DLD1 (cell line): ENCODE measurements at regions not wholly inside any gene's neighbourhood (a gene's known extent, or its start where the extent isn't known, plus 50 kb on each side); places are given as distances from the start of the nearest gene placed in this dataset.

Experiments used
- in situ Hi-C: cut with HindIII; loops from 2 replicates; pipeline ENCODE4 v1.10.0; 2017; ENCODE audit warnings: low sequenced_read_pairs

DNA sequence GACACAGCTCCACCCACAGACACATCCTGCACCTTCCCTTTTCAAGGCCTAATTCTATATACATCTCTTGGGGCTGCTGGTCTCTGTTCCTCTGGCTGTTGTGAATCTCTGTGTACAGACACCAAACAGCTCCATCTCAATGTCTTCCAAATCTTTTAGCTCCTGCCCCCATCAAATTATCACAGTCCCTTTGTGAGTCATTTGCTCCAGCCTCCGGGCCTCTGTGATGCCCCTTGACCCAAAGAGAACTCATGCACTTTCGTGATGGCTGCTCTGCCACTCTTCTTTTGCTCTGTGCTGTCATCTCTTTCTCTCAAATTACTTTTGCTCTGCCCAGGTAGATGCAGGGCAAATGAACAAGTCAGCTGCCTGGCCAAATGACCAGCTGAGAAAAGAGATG lies 369.0 kb upstream of the CDIN1 start:
- in situ Hi-C loops = no loop called here

DNA sequence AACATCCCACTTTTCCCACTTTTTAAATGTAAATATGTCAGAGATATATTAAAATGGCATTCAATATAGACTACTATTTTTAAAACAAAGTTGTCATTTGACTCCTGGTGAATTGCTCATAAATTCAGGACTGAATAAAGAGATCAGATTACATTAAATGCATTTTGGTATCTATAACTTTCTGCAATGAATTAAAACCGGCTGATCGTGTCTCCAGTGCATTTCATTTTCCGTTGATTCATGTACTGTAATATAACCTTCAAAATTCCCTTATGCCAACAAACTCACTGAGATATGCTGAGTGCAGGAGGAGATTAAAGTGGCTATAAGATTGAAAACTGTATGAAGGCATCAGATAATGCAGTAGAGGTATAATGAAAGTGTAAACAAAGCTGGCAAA lies 361.1 kb upstream of the CDIN1 start:
- in situ Hi-C loops = no loop called here

DNA sequence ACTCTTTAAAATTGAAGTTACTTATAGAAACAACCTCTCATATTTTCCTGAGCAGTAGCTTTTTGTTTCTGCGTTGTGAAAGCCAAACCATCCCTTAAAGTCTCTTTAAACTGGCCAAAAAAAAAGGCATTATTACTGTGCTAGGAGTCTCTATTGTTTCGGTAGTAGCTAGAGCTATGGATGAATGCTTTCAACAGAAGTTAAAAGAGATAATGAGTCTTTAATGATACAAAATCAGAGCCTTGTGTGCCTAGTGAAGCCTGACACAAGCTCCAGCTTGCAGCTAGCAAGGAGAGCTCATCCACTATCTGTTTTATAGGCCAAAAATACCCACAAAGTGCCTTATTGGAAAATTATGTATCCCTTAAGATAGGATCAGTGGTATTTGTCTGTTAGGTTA lies 360.4 kb upstream of the CDIN1 start:
- in situ Hi-C loops = no loop called here

DNA sequence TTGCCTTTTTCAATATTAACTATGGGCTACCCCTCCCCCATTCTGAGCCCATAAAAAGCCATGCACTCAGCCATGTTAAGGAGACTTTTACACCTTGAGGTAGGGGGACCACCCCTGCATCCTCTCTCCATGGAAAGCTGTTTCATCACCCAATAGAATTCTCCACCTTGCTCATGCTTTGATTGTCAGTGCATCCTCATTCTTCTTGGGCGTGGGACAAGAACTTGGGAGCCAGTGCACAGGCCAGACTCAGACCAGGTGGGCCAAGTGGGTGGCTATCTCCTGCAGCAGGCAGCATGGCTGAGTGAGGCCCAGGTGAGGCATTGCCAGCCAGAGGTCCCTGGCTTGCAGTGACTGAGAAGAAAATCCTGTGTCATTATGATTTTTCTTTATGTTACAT lies 357.4 kb upstream of the CDIN1 start:
- in situ Hi-C loops = no loop called here

DNA sequence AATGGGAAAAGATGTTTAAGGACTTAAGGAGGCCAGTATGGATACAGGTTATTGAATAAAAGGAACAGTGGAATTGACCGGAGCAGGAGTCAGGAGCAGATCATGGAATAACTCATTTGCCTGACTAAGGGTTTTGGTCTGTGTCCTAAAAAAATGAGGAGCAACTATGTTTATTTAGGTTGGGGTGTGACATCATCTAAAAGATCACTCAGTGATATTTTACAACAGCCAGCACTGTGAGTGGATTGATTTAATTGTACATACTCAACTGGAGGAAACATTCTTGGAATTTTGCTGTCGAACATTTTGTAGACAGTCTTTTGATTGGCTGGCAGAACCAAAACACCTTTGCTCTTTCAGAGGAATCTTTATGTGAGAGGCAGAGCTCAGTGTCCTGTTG lies 348.6 kb upstream of the CDIN1 start:
- in situ Hi-C loops = no loop called here

DNA sequence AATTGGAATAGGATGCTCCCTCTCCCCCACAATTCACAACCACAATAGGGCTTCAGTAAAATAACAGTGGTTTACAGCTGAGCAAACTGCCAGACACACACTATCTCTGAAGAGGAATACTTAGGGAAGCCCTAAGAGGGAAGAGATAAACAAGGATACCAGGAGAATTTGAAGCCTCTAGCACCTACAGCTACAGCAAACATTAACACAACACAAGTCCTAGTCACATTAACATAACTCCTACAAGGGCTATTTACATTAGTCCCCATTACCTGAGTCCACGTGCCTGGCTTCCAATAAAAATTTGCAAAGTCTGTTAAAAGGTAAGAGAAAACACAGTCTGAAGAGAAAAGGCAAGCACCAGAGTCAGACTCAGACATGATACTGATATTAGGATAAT lies 346.9 kb upstream of the CDIN1 start:
- in situ Hi-C loops = no loop called here

DNA sequence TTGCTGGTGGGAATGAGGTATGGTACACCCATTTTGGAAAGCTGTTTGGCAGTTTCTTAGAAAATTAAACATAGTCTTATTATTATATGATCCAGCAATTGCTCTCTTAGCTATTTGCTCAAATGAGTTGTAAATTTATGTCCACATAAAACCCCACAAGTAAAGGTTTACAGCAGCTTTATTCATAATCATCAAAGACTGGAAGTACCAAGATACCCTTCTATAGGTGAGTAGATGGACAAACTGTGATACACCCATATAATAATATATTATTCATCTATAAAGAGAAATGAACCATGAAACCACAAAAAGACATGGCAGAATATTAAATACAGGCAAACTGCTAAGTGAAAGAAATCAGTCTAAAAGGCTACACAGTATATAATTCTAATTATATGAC lies 344.7 kb upstream of the CDIN1 start:
- in situ Hi-C loops = no loop called here

DNA sequence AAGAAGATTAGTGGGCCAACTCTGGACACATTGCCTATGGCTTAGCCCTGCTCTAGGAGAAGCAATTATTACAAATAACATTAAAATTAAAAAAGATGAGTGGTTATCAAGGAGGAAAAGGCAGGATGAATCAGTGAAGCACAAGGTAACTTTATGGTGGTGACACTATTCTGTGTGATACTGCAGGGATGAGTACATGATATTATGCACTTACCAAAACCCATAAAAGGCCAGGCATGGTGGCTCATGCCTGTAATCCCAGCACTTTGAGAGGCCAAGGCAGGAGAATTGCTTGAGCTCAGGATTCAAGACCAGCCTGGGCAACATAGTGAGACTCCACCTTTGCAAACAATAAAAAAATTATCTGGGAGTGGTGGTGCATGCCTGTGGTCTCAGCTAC lies 344.3 kb upstream of the CDIN1 start:
- in situ Hi-C loops = no loop called here

DNA sequence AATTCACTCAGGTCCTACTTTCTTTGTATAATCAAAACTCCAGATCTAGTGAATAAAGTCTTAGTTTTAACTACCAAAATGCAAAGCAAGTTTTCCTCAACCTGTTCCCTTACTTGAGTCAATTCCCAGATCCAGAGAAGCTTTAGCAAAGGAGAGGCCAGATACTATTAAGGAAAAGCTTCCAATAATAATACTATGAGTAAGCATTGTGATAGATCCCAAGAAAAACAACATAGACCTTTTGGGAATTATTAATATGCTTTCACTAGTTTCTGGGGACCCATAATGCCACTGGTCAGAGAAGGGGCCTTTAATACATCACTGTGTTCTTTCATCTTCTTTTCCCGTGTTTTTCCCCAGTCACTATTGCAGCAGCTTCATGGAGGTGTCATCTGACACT lies 339.9 kb upstream of the CDIN1 start:
- in situ Hi-C loops = no loop called here

DNA sequence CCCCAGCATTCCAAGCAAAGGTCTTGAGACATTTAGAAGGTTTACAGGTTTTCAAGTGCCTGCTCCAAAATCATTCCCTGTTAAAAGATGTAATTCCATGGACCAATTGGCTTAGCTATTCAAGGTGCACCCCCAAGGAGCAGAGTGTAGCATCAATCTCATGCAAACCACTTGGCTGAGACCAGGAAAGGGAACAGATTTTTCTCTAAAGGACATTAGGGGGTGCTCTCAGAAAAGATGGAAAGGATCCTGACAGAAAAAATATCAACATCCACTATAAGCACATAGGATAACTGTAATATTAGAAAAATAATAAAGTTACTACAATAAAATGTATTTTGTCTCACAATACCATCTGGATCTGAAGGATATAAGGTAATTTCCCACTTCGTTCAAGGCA lies 328.0 kb upstream of the CDIN1 start:
- in situ Hi-C loops = no loop called here

DNA sequence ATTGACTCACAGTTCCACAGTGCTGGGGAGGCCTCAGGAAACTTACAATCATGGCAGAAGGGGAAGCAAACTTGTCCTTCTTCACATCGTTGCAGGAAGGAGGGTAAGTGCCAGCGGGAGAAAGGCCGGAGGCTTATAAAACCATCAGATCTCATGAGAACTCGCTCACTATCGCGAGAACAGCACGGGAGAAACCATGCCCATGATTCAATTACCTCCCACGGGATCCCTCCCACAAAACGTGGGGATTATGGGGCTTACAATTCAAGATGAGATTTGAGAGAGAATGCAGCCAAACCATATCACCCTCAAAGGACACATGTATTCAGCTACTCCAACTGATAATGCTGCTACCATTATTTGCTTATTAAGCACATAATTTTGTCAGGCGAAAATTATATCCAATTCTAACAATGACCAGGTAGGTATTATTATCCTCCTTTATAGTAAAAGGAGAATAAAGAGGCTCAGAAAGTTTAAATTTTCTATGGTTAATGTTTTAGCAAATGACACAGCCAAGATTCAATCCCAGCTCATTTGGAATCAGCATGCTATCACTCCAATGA lies 327.2 kb upstream of the CDIN1 start:
- in situ Hi-C loops = no loop called here

DNA sequence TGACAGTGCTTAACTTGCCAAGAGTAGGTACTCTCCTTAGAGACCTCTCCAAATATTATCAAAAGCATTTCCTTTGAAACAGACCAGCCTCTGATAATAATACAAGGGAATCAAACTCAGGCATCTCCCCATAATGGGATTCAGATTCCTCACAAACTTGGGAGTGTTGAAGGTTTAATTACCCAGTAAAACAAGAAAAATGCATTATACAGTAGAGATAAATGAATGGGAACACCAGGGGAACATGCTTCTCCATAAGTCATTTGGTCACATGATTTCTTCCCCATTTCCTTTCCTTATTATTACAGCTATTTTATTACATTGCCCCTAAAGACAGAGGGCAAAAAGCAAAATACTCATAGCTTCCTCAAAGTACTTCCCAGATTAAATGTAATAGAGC lies 325.0 kb upstream of the CDIN1 start:
- in situ Hi-C loops = no loop called here

DNA sequence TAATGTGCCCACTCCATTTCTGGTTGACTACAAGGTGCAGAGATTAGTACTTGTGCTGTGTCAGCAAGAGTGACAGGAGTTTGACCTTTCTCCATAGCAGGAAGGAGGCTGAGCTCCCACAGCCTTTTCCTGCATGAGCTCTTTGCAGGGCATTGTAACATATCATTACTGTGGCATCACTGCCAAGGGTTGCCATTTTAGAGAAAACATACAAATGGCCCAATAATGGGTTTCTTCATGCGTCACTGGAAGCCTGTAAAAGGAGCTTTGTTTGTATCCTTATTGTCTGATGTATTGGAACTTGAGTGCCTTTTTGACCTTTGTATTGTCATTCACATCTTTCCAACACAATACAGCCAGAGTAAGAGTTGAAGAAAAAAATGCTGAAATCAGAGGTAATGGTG lies 323.0 kb upstream of the CDIN1 start:
- in situ Hi-C loops = no loop called here

DNA sequence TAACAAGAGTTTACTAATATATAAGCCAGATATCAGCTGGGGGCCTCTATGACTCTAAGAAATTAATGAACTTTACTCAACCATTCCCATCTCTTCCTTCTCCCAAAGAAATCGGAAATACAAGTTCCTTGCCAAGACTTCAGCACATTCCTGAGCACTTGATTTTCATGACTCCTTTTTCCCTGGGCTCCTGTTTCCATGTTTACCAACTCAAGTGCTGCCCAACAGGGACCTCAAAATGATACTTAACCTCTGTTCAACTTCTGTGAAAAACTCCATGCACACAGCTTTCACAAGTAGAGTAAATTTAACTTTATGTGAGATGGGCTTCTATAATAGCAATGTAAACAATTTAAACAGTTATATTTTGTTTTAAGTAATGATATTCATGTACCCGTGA lies 315.8 kb upstream of the CDIN1 start:
- in situ Hi-C loops = no loop called here

DNA sequence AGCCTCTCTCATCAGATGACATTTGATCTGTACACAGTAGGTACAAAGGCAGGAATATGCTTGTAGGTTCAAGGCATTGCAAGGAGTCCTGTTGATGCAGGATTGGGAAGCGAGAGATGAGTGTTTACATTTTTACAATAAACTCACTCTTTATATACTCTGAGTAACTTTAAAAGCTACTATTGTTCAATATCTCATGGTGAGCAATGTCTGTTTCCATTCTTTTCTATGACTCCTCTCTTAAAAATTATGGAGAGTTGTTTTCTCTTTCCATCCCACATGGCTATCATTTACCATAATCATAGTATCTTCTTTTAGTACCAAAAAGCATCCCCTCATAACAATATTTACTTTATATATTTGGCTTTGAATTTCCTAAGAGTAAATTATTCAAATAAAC lies 314.0 kb upstream of the CDIN1 start:
- in situ Hi-C loops = no loop called here

DNA sequence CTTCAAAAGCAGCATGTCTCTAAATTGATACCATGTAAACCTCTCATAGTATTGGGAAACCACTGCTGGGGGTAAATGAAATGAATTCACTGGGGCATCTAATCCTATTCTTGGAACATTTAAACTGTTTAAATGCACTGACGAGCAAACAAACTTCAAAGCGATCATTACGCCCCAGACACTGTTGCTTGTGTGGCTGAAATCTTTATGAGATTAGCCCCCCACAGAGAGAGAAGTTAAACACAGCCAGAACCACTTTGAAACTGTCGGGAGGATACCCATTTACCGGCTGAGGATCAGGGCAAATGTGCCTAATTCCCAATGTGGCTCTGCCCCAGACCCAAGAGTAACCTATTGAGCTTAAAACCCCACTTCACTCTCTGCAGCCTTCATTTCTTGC lies 308.4 kb upstream of the CDIN1 start:
- in situ Hi-C loops = no loop called here

DNA sequence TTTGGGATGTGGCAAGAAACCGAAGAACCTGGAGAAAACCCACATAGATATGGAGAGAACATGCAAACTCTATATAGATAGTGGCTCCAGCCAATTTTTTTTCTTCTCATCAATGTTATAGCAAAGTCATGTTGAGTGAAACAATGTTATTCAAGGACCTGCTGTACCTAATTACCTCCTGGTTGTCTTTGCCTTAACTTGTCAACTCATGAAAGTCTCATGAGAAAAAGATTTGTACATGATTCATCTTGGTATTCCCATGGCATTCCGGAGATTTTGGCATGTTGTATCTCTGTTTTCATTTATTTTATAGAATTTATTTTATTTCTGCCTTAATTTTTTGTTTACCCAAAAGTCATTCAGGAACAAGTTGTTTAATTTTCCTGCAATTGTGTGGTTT lies 303.8 kb upstream of the CDIN1 start:
- in situ Hi-C loops = no loop called here

DNA sequence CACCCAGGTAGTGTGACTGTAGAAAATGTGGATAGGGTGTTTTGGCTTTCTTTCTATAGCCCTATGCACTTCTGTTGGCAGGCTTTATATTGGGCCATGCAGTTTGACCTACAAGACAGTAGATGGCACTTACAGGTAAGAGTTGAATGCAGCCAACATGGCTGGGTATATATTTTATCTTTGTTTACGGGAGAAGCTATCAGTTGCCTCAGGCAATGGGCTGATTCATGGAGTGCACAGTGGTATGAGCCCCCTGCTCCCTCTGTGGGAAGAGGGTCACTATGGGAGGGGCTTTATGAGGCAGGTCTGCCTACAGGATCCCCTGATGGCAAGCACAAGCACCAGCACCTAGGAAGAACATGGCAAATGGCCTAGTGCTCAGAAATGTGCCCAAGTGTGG lies 301.2 kb upstream of the CDIN1 start:
- in situ Hi-C loops = no loop called here

DNA sequence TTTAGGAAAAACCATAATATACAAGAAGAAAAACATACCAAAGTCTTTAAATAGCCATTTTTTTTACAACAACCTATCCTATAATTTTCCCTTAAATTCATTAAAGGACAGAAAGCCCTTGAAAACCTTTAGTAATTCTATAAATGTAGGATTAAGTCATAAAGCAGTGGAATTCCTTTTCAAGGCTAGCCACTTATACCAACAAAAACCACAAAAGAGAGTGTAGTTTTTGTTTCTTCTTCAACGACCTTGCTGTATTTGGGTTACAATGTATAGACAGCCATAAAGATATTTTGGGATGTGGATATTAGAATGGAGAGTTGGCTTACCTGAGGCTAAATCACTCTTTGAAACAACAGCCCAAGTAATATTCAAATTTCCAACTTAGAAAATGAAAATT lies 296.6 kb upstream of the CDIN1 start:
- in situ Hi-C loops = no loop called here

DNA sequence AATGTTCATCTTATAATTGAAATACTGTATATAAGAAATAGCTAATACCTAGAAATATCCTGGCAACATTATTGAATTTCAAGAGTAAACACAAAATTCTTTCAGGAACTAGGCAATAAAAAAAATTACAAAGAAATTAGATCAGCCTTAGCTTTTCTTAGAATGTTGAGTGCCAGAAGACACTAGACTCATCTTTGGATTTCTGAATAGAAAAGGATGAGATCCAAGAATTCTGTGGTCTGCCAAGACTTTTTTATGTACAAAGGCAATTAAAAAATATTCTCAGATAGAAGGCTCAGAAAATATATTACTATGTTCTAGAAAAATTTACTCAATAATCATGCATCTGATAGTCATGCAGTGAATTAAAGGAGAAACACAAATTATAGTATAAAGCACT lies 294.5 kb upstream of the CDIN1 start:
- in situ Hi-C loops = no loop called here

DNA sequence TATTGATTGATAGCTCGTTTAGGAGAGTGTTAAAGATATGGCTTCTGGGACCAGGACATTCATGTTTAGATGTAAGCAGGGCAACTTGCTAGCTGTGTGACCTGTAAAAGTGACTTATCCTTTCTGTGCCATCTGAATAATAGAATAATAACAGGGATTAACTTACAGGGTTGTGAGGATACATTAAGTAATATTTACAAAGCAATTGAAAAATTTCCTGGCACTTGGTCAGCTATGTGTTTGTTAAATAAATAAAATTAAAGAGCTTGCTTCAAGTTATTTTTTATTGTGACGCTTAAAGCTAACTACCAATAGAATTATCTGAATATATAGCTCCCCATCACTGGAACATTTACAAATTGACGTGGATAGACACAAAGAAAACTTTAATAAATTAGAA lies 287.9 kb upstream of the CDIN1 start:
- in situ Hi-C loops = no loop called here

DNA sequence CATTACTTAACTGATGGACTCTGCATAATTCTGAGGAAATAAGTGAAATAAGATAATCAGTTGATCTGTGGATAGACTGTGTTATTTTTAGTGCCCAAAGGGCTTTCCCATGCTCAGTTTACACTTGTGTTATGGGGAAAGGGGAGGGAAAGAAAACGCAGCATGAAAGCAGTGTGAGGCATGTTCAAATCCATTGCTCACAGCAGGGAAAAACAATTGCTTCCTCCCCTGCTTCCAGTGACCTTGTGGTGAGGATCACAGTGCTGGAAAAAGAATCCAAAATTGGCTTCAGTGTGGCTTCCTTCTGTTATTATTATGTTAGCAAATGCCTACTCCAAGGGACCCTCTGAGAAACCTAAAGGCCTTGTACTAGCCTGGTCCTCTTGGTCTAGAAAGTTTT lies 285.1 kb upstream of the CDIN1 start:
- in situ Hi-C loops = no loop called here

DNA sequence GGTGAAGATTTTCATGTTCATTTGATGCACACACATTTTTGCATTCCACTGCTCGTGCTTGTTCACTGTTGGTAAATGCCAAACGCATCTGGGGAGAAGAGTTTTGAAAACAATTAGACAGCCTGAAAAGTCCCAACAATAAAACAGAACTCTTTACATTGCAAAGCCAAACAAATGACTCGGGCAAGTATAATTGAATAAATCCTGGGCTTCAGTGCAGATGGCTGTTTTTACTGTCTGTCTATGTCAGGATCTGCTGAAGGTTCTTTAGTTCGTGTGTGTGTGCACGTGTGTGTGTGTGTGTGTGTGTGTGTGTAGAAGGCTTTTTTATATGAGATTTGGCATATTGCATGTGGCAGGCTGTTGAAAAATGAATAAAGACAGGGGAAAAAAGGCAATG lies 277.5 kb upstream of the CDIN1 start:
- in situ Hi-C loops = no loop called here

DNA sequence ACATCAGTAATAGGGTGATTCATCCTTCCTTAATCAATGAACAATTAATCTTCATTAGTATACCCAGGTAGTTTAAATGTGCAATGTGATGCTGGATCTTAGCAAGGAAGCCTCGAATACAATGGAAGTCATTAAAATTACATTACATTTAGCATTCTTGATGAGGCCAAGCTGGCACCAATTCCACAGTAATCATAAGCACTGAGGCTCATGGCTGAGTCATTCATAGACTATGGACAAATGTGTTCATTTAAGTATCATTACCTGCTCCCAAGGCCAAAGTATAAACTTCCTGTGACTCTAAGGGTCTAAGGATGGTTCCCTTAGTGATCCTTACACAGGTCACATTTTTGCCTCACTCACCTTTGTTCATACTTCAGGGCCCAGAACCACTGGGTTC lies 266.4 kb upstream of the CDIN1 start:
- in situ Hi-C loops = no loop called here
